ENCODE measurements at regions not wholly inside any gene's neighbourhood (a gene's known extent, or its start where the extent isn't known, plus 50 kb on each side); places are given as distances from the start of the nearest gene placed in this dataset.

DNA sequence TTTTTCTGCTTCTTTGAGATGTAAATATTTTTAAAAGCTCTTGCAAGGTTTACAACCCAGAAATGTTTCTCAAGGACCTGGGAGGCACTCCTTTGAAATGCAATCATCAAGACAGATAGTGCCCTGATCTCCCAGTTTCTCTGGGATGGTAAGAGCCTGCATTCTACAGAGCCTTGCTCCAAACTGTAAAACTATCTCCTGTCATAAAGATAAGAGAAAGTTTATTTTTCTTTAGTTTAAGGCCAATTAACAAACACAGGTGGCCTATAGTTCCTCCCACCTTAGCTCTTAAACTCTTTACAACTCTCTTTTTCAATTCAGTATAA, 1231.1 kb upstream of the NUDT12 start:
- Mint-ChIP-seq H3K36me3 (no peaks in the 10 kb centered on the region), H3K9me3 (no peaks in the 10 kb centered on the region), H3K4me3 (no peak overlapping the region), H3K27me3 (no peaks in the 10 kb centered on the region), H3K4me1 (no peaks in the 10 kb centered on the region), H3K27ac (no peak overlapping the region)

DNA sequence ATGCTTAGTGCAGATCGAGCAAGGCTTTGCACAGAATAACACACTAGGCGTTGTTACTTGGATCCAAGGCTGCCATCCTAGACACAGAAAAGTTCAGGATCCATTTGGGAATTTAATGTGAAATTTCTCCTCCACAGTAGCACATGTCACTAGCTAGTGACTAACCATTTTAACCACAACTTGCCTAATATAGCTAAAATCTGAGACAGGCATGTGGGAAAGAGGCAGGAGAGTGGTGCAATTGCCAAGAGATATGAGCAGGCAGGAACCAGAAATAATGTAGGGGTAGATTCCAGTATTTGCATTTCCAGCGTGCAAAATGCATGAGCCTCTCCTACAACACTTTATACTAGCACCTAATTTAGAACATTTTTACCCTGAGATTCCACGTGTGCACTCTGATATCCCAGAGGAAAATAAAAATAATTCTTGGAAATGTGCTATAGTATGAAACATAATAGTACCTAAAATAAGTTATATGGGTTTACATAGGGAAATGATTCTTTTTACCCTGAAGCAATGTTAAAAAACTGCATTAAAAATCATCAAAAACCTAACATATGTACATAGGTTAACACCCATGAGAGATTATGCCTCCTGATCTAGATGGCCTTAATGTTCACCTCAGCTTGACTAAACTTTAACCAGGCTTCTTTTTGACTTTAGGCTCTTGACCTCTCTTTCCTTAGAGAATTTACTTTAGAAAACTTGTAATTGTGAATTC, 1230.6 kb upstream of the NUDT12 start:
- Mint-ChIP-seq H3K27me3 (no peaks in the 10 kb centered on the region), H3K9me3 (no peaks in the 10 kb centered on the region), H3K36me3 (no peaks in the 10 kb centered on the region), H3K27ac (no peak overlapping the region), H3K4me1 (no peaks in the 10 kb centered on the region), H3K4me3 (no peak overlapping the region)

DNA sequence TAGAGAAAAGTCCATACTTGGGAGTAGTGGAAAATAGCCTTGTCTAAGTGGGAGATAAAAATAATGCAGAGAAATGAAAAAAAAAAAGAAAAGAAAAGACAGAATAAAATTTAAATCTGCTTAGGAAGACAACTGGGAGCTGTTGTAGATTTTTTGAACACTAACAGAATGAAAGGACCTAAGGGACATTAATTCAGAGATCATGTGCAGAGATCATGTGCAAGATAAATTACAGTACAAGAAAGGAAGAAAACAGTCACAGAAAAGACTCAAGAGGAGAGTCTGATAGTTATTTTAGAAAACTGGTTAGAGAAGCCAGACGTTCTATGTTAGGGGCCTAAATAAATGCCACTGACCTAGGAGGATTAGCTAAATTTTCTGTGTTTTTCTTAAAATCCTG, 1226.8 kb upstream of the NUDT12 start:
- Mint-ChIP-seq H3K4me3 (no peak overlapping the region), H3K27ac (no peak overlapping the region), H3K27me3 (no peaks in the 10 kb centered on the region), H3K9me3 (no peaks in the 10 kb centered on the region), H3K36me3 (no peaks in the 10 kb centered on the region), H3K4me1 (no peaks in the 10 kb centered on the region)

DNA sequence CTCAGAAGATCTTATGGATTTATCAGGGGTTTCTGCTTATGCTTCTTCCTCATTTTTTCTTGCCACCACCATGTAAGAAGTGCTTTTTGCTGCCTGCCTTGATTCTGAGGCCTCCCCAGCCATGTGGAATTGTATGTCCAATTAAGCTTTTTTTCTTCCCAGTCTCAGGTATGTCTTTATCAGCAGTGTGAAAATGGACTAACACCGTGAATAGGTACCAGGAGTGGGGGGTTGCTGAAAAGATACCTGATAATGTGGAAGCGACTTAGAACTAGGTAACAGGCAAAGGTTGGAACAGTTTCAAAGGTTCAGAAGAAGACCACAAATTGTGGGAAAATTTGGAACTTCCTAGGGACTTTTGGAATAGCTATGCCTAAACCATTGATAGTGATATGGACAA, 1222.5 kb upstream of the NUDT12 start:
- H3K27me3 Mint-ChIP-seq: no peaks in the 10 kb centered on the region
- no peaks in the 10 kb centered on the region for H3K4me1 Mint-ChIP-seq
- H3K4me3 Mint-ChIP-seq: no peak overlapping the region
- H3K27ac Mint-ChIP-seq: no peak overlapping the region
- peaks cover 4% of the 10 kb centered on the region for H3K9me3 Mint-ChIP-seq
- H3K36me3 Mint-ChIP-seq: no peaks in the 10 kb centered on the region

DNA sequence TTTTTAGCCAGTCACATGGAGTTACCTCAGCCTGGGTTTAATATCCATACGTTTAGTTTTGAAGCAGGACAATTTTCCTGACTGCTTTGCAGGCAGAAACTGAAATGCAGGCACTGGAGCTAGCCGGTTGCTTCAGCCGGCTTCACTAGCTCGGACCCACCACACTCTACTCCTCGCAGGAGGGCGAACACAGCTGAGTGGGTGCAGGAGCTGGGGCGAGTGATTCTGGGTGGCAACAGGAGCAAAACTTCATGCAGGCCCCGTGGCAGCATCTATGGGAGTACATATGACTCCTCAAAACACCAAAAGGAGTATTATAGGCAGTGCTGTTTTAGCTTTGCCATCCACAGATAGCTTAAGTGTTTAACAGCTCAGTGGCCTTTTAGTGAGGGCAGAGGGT, 1211.8 kb upstream of the NUDT12 start:
- Mint-ChIP-seq H3K9me3 (no peaks in the 10 kb centered on the region), H3K27me3 (no peaks in the 10 kb centered on the region), H3K36me3 (no peaks in the 10 kb centered on the region), H3K27ac (no peak overlapping the region), H3K4me3 (no peak overlapping the region), H3K4me1 (no peaks in the 10 kb centered on the region)

DNA sequence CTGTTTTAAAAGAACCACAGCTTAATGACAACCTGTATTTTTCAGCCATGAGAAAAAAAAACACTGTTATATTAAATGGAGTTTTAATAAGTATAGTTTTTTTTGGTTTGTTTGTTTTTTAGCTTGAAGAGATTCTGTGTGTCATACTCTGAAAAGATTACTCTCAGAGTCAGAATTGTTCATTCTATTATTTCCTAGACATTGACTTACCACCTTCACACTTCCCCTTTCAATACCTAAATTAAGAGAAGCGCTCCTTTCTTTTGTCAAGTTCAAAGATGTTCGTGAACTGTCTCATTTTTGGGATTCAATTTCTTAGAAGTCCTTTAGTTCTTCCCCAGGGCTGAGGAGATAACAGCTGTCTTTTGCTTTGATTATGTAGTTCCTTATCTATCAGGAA, 1201.6 kb upstream of the NUDT12 start:
- Mint-ChIP-seq H3K9me3 (no peaks in the 10 kb centered on the region), H3K4me1 (no peaks in the 10 kb centered on the region), H3K27me3 (no peaks in the 10 kb centered on the region), H3K27ac (no peak overlapping the region), H3K4me3 (no peak overlapping the region), H3K36me3 (no peaks in the 10 kb centered on the region)

DNA sequence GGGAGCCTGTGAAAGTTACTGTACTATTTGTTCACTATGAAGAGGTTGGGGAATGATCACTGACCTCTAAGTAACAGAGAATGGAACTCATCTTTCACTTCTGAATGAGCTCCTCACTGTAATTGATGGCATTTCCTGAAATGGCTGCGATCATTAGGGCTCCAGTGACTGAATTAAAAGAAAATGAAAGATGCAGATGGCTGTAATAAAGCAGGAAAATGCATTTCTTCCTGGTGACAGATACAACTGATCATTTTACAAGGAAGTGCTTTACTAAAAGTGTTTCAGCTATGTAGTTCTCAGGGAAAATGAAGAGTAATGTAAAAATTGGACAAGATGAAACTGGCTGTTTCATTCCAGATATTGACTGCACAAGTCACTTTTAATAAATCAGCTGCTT, 1200.6 kb upstream of the NUDT12 start:
- no peaks in the 10 kb centered on the region for H3K27me3 Mint-ChIP-seq
- H3K9me3 Mint-ChIP-seq: no peaks in the 10 kb centered on the region

DNA sequence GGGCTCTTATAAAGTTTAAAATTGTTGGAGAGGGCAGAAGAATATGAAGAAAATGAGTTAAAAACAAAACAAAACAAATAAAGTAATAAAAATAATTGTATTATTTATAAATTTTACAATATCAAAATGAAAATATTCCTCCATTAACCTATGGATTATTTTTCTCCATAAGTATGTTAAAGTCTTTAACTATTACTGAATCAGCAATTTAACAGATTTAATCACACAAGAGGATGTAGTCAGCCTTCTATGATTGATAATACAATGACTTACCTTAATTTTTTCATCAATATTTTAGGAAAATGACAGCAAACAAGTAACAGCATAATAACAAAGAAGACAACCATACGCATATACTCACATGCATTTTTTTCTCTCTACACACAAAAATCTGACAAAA, 1195.3 kb upstream of the NUDT12 start:
- Mint-ChIP-seq H3K9me3 (no peaks in the 10 kb centered on the region), H3K4me1 (no peaks in the 10 kb centered on the region), H3K4me3 (no peak overlapping the region), H3K27me3 (no peaks in the 10 kb centered on the region), H3K36me3 (no peaks in the 10 kb centered on the region), H3K27ac (no peak overlapping the region)

More for the DNA sequence above, 1200.6 kb upstream of the NUDT12 start:
- H3K27ac Mint-ChIP-seq: no peak overlapping the region
- no peaks in the 10 kb centered on the region for H3K4me1 Mint-ChIP-seq
- H3K4me3 Mint-ChIP-seq: no peak overlapping the region
- no peaks in the 10 kb centered on the region for H3K36me3 Mint-ChIP-seq

DNA sequence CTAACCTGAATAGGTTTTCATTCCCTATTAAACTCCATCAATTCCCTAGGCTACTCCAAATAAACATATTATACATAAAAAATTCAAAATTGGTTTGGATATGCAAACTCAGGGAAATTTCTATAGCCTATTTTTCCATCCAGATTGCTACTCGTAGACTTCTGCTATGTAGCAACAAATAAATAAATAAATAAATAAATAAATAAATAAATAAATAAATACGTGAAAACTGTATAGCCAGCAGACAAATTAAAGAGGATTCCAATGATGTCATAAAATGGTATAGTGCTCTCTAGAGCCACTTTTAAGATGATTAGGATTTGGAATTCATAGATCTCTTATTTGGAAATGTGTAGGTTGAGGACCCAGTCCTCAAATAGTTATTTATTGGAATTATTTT, 1193.2 kb upstream of the NUDT12 start:
- Mint-ChIP-seq H3K27me3 (no peaks in the 10 kb centered on the region), H3K9me3 (no peaks in the 10 kb centered on the region), H3K27ac (no peak overlapping the region), H3K4me3 (no peak overlapping the region), H3K4me1 (no peaks in the 10 kb centered on the region), H3K36me3 (no peaks in the 10 kb centered on the region)

DNA sequence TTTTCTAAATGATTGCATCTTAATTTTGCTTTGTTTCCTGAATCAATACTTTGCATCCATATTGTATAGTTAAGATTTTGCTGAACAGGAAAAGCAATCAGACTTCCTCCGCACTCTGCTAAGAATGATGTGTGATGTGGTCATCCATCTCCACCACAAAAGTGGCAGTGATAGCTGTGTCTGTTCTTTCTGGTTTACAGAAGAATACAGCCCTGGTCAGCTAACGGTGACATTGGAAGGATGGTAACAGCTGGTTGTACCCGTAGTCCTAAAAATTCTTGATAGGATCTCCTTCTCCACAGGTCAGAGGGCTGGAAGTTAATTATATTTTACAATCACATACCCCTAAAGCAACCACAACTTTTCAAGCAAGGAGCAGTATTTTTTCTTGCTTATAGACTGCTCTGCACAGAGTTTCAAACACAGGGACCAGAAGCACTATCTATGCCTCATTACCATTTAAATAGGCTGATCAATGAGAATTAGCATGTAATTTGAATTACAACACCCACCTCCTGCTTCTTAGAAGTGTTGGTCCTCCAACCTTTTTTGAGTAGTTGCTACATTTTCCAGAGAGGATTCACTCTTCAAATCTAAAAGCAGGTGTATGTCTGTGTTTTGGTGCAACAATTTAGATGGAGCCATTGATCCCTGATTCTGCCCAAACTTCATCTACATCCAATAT, 1191.9 kb upstream of the NUDT12 start:
- no peak overlapping the region for H3K27ac Mint-ChIP-seq
- H3K4me1 Mint-ChIP-seq: no peaks in the 10 kb centered on the region
- H3K9me3 Mint-ChIP-seq: no peaks in the 10 kb centered on the region
- H3K4me3 Mint-ChIP-seq: no peak overlapping the region
- no peaks in the 10 kb centered on the region for H3K27me3 Mint-ChIP-seq
- H3K36me3 Mint-ChIP-seq: no peaks in the 10 kb centered on the region

DNA sequence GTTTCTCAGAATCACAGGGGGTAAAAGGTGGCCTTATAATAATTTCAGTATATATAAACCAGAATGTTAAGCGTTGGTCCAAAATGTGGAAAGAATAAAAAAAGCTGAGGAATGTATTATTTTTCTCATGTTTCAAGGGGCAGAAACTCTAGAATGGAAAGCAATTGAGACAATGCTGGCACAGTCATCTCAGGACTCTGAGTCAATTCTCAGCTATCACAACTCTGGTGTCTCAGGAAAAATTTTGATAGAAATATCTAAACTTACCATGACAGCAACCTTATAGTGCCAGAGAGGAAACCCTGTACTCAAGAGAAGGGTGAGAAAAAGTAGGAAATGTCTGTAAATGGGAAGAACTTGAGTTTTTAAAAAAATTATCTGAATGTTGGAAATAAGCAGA, 1189.4 kb upstream of the NUDT12 start:
- H3K4me1 Mint-ChIP-seq: no peaks in the 10 kb centered on the region
- H3K27me3 Mint-ChIP-seq: no peaks in the 10 kb centered on the region
- H3K9me3 Mint-ChIP-seq: peaks cover 6% of the 10 kb centered on the region
- H3K27ac Mint-ChIP-seq: no peak overlapping the region
- H3K36me3 Mint-ChIP-seq: no peaks in the 10 kb centered on the region
- no peak overlapping the region for H3K4me3 Mint-ChIP-seq

DNA sequence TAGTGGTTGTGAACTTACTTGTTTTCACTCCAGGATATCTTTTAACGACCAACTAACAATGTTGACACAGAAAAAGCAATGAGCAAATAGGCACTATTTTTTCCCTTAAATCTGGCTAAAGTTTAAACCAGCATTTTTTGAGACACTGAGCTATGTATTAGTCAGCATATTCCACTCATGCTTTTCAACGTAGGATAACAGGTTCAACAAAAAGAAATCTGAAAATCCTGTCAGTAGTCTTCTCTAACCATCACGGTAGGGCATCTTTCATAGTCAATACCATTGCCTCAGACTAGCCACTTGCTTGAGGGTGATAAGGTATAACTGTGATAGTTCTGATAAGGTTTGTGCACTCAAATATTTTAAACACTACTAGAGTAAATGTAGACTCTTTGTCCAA, 1177.3 kb upstream of the NUDT12 start:
- H3K9me3 Mint-ChIP-seq: peaks cover 16% of the 10 kb centered on the region
- no peaks in the 10 kb centered on the region for H3K4me1 Mint-ChIP-seq
- no peaks in the 10 kb centered on the region for H3K36me3 Mint-ChIP-seq
- H3K27me3 Mint-ChIP-seq: no peaks in the 10 kb centered on the region
- no peak overlapping the region for H3K27ac Mint-ChIP-seq
- no peak overlapping the region for H3K4me3 Mint-ChIP-seq

DNA sequence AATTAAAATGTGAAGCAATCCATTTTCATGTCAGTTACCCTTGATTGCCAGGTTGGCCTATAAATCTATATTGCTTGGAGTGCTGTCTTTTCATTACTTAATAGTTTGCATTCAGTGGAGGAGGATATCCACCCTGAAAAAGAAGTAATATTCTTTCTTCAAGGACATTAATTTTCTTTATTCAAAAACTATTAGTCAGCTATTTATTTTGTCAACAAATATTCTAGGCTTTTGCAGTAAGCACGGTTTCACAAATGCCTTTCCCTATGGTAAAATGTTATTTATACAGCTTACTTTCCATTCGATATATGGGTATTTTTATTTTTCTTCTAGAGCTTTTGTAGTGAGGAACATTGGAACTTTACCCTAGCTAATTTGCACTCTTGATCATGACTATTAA, 1176.9 kb upstream of the NUDT12 start:
- Mint-ChIP-seq H3K36me3 (no peaks in the 10 kb centered on the region), H3K4me3 (no peak overlapping the region), H3K27ac (no peak overlapping the region), H3K9me3 (peaks cover 16% of the 10 kb centered on the region), H3K27me3 (no peaks in the 10 kb centered on the region), H3K4me1 (no peaks in the 10 kb centered on the region)

DNA sequence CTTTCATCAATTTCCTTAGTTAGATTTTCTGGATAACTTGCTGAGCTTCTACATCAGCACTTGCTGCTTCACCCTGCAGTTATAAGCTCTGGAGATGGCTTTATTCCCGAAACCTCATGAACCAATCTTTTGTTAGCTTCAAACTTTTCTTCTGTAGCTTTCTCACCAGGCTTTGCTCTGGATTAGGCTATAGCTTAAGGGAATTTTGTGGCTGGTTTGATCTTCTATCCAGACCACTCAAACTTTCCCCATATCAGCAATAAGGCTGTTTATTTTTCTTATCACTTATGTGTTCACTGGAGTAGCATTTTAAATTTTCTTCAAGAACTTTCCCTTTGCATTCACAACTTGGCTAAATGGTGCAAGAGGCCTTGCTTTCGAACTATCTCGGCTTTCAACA, 1173.5 kb upstream of the NUDT12 start:
- no peaks in the 10 kb centered on the region for H3K27me3 Mint-ChIP-seq
- peaks cover 8% of the 10 kb centered on the region for H3K9me3 Mint-ChIP-seq
- H3K36me3 Mint-ChIP-seq: no peaks in the 10 kb centered on the region
- no peaks in the 10 kb centered on the region for H3K4me1 Mint-ChIP-seq
- H3K27ac Mint-ChIP-seq: no peak overlapping the region
- no peak overlapping the region for H3K4me3 Mint-ChIP-seq

DNA sequence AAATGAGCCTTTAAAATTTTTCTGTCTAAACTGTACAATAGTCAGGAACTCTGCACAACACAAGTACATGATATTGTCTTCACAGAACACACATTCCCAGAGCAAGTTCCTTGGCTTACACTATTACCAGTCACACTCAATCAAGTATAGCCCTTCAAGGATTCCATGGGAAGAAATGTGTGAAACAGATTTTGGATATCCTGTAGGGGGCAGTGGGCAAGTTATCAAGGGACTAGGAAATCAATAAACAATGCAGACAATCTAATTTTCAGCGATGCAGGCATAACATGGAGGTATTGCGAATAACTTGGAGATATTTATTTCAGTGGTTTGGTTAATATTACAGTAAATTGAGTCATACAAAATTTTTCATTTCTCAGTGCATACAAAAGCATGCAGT, 1171.5 kb upstream of the NUDT12 start:
- Mint-ChIP-seq H3K4me1 (no peaks in the 10 kb centered on the region), H3K27me3 (no peaks in the 10 kb centered on the region), H3K27ac (no peak overlapping the region), H3K9me3 (peaks cover 8% of the 10 kb centered on the region), H3K36me3 (no peaks in the 10 kb centered on the region), H3K4me3 (no peak overlapping the region)

DNA sequence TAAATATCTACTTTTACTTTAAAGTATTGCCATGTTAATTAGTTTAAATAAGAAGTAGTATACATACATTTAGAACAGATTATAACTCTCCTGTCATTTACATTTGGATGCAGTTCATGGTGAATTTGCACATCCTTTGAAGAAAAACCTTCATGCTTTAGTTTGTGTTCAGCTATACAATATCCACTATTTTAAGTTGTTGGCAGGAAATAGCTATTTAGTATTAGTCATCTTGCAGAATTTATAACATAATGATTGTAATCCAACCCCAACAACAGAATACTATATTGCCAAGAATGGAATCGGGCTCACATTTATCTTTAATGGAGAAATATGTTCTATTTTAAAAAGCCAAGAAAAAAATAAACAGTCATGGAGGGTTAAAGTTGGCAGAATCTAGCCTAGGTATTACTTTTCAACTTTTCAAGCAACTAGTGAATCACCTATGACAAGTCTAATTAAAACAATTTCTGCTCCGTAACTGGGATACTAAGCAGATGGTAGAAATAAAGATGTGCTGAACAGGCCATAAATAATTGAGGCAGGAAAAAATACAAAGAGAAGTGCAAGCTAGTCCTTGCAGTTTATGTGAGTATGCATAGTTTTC, 1170.6 kb upstream of the NUDT12 start:
- Mint-ChIP-seq H3K27ac (no peak overlapping the region), H3K9me3 (peaks cover 4% of the 10 kb centered on the region), H3K36me3 (no peaks in the 10 kb centered on the region), H3K27me3 (no peaks in the 10 kb centered on the region), H3K4me1 (no peaks in the 10 kb centered on the region), H3K4me3 (no peak overlapping the region)

All from activated naive CD4-positive, alpha-beta T cell treated with anti-CD3 and anti-CD28 coated beads, Interleukin-2, amount 50 U/mL, for 24 hours (primary cell).